Osteocyte (in vitro differentiated cells): ENCODE measurements at regions not wholly inside any gene's neighbourhood (a gene's known extent, or its start where the extent isn't known, plus 50 kb on each side); places are given as distances from the start of the nearest gene placed in this dataset.

Experiments
- DNase-seq: peaks from one replicate; pipeline ENCODE4 v3.0.0; 2021; ENCODE audit warnings: mixed read lengths; ENCODE audit not compliant: unreplicated experiment; ENCODE audit errors: extremely low spot score
- H3K27ac Mint-ChIP-seq: one replicate; pipeline ENCODE4 v1.8.0; 2021; ENCODE audit warnings: mild to moderate bottlenecking, mixed read lengths; ENCODE audit not compliant: unreplicated experiment
- H3K27me3 Mint-ChIP-seq: one replicate; pipeline ENCODE4 v1.8.0; 2021; ENCODE audit warnings: mixed read lengths; ENCODE audit not compliant: unreplicated experiment
- H3K36me3 Mint-ChIP-seq: one replicate; pipeline ENCODE4 v1.8.0; 2021; ENCODE audit warnings: mixed read lengths; ENCODE audit not compliant: unreplicated experiment
- H3K4me1 Mint-ChIP-seq: one replicate; pipeline ENCODE4 v1.8.0; 2021; ENCODE audit warnings: mixed read lengths; ENCODE audit not compliant: unreplicated experiment
- H3K4me3 Mint-ChIP-seq: one replicate; pipeline ENCODE4 v1.8.0; 2021; ENCODE audit warnings: mild to moderate bottlenecking, moderate library complexity, mixed read lengths; ENCODE audit not compliant: unreplicated experiment
- H3K9me3 Mint-ChIP-seq: one replicate; pipeline ENCODE4 v1.8.0; 2021; ENCODE audit warnings: mixed read lengths; ENCODE audit not compliant: unreplicated experiment
- CTCF ChIP-seq: fragments of 200-600 bp; sonication (generic); IDR thresholded peaks from 2 replicates; pipeline ENCODE4 v1.5.0; 2021; ENCODE audit warnings: antibody characterized with exemption, mild to moderate bottlenecking, moderate library complexity

- no peak for DNase-seq
- Mint-ChIP-seq H3K9me3 (no peaks in the 10 kb centered on the region), H3K36me3 (no peaks in the 10 kb centered on the region), H3K27me3 (no peaks in the 10 kb centered on the region), H3K27ac (no peak overlapping the region), H3K4me3 (no peak overlapping the region), H3K4me1 (peaks cover 28% of the 10 kb centered on the region)
- TF ChIP-seq CTCF = no peak
Measured at GRCh38 chr10:50997461-50997860, 76.8 kb upstream of the PRKG1 start.

- Mint-ChIP-seq H3K4me3 (no peak overlapping the region), H3K9me3 (no peaks in the 10 kb centered on the region), H3K4me1 (peaks cover 16% of the 10 kb centered on the region), H3K27me3 (no peaks in the 10 kb centered on the region), H3K27ac (no peak overlapping the region), H3K36me3 (no peaks in the 10 kb centered on the region)
- TF ChIP-seq CTCF = no peak
- DNase-seq = no peak
Measured at GRCh38 chr10:50999163-50999562, 75.1 kb upstream of the PRKG1 start.

GRCh38 chr10:51000164-51000563 is 74.1 kb upstream of the PRKG1 start:
- Mint-ChIP-seq H3K9me3 (no peaks in the 10 kb centered on the region), H3K36me3 (no peaks in the 10 kb centered on the region), H3K27ac (peak overlapping the region; percentile 72), H3K4me3 (no peak overlapping the region), H3K4me1 (peaks cover 26% of the 10 kb centered on the region), H3K27me3 (no peaks in the 10 kb centered on the region)
- TF ChIP-seq CTCF = no peak
- DNase-seq = no peak

GRCh38 chr10:51000976-51001375 is 73.3 kb upstream of the PRKG1 start:
- peak overlapping the region; percentile 72 for H3K27ac Mint-ChIP-seq
- H3K4me3 Mint-ChIP-seq = no peak overlapping the region
- DNase-seq = no peak
- TF ChIP-seq CTCF = no peak
- H3K36me3 Mint-ChIP-seq = no peaks in the 10 kb centered on the region
- H3K27me3 Mint-ChIP-seq = no peaks in the 10 kb centered on the region
- H3K4me1 Mint-ChIP-seq = peaks cover 33% of the 10 kb centered on the region
- H3K9me3 Mint-ChIP-seq = no peaks in the 10 kb centered on the region

- H3K9me3 Mint-ChIP-seq = no peaks in the 10 kb centered on the region
- H3K36me3 Mint-ChIP-seq = no peaks in the 10 kb centered on the region
- no peak for DNase-seq
- H3K4me1 Mint-ChIP-seq = peaks cover 33% of the 10 kb centered on the region
- no peak overlapping the region for H3K4me3 Mint-ChIP-seq
- no peaks in the 10 kb centered on the region for H3K27me3 Mint-ChIP-seq
- TF ChIP-seq CTCF = peak; percentile 73
- H3K27ac Mint-ChIP-seq = peak overlapping the region; percentile 72
Measured at GRCh38 chr10:51001587-51001986, 72.7 kb upstream of the PRKG1 start.
